Osteoblast (primary cell): ENCODE measurements at regions not wholly inside any gene's neighbourhood (a gene's known extent, or its start where the extent isn't known, plus 50 kb on each side); places are given as distances from the start of the nearest gene placed in this dataset.

Experiments
- DNase-seq: peaks from one replicate; pipeline ENCODE4 v3.0.0; 2011; ENCODE audit warnings: low spot score, mixed read lengths; ENCODE audit not compliant: insufficient read length; ENCODE audit errors: missing footprints
- H2AFZ ChIP-seq: 2 replicates; pipeline ENCODE4 v1.6.0; 2011; ENCODE audit warnings: mild to moderate bottlenecking, low read length
- H3K27ac ChIP-seq: 2 replicates; pipeline ENCODE4 v1.5.1; 2011; ENCODE audit warnings: mild to moderate bottlenecking, low read depth, low read length, moderate library complexity
- H3K27me3 ChIP-seq: 2 replicates; pipeline ENCODE4 v1.6.0; 2012; ENCODE audit warnings: mild to moderate bottlenecking, control low read depth, inconsistent platforms, low read length, moderate library complexity; ENCODE audit not compliant: insufficient read depth
- H3K36me3 ChIP-seq: 2 replicates; pipeline ENCODE4 v1.5.1; 2011; ENCODE audit warnings: mild to moderate bottlenecking, low read length, control low read depth, moderate library complexity; ENCODE audit not compliant: insufficient read depth
- H3K4me1 ChIP-seq: 2 replicates; pipeline ENCODE4 v1.5.1; 2011; ENCODE audit warnings: mild to moderate bottlenecking, low read length, control low read depth, moderate library complexity; ENCODE audit not compliant: insufficient read depth
- H3K4me2 ChIP-seq: 2 replicates; pipeline ENCODE4 v1.6.0; 2011; ENCODE audit warnings: mild to moderate bottlenecking, low read length; ENCODE audit not compliant: insufficient read depth
- H3K4me3 ChIP-seq: fragments of 200-600 bp; sonication (generic); 3 replicates; pipeline ENCODE4 v1.5.1; 2012; ENCODE audit warnings: mild to moderate bottlenecking, low read length, inconsistent platforms; ENCODE audit not compliant: insufficient read depth
- H3K79me2 ChIP-seq: 2 replicates; pipeline ENCODE4 v1.6.0; 2012; ENCODE audit warnings: mild to moderate bottlenecking, low read length, control low read depth, inconsistent platforms; ENCODE audit not compliant: insufficient read depth
- H3K9me3 ChIP-seq: 2 replicates; pipeline ENCODE4 v1.5.1; 2011; ENCODE audit warnings: low read depth, low read length, control low read depth
- H4K20me1 ChIP-seq: 2 replicates; pipeline ENCODE4 v1.6.0; 2012; ENCODE audit warnings: mild to moderate bottlenecking, low read length, control low read depth; ENCODE audit not compliant: insufficient read depth
- CTCF ChIP-seq: IDR thresholded peaks from 2 replicates; pipeline ENCODE4 v1.5.1; 2011; ENCODE audit warnings: mild to moderate bottlenecking, low read depth, low read length, moderate library complexity; ENCODE audit errors: extremely low read depth

DNA sequence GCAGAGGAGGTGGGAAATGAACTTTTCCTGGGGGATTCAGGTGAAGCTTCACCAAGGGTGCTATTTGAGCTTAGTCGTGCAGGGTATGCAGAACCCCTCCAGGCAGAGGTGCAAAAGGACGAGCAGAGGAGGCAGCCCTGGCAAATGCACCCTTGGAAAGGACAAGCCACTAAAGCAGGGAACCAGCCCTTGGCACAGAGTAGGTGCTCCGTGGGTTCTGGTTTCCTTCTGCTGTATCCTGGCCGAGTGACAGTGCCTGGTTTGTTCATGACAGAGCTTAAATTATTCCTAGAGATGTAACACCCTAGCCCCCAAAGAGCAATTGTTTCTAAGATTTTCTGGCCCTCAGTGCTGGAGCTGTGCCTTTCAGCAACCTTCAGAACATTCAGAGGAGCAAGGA is 73.4 kb upstream of the SYT6 start:
- H4K20me1 ChIP-seq, result no peaks in the 10 kb centered on the region
- no peaks in the 10 kb centered on the region for H3K36me3 ChIP-seq
- no peaks in the 10 kb centered on the region for H3K4me1 ChIP-seq

GRCh38 chr1:114224196-114224907 is 70.7 kb upstream of the SYT6 start:
- Histone ChIP-seq H3K36me3 (no peaks in the 10 kb centered on the region), H2AFZ (no peak overlapping the region), H3K9me3 (no peaks in the 10 kb centered on the region), H3K27me3 (peaks cover 10% of the 10 kb centered on the region), H3K79me2 (no peaks in the 10 kb centered on the region), H3K4me1 (no peaks in the 10 kb centered on the region), H3K4me2 (no peak overlapping the region), H3K4me3 (no peak overlapping the region), H3K27ac (no peak overlapping the region), H4K20me1 (no peaks in the 10 kb centered on the region)
- no peak for TF ChIP-seq CTCF
- DNase-seq, result no peak

More for the DNA sequence above, 73.4 kb upstream of the SYT6 start:
- Histone ChIP-seq H2AFZ (no peak overlapping the region), H3K27me3 (peaks cover 14% of the 10 kb centered on the region), H3K4me3 (no peak overlapping the region), H3K27ac (no peak overlapping the region), H3K79me2 (no peaks in the 10 kb centered on the region), H3K4me2 (no peak overlapping the region), H3K9me3 (no peaks in the 10 kb centered on the region)
- DNase-seq, result no peak
- TF ChIP-seq CTCF, result no peak

GRCh38 chr1:114222920-114223319 is 69.3 kb upstream of the SYT6 start:
- no peaks in the 10 kb centered on the region for H3K36me3 ChIP-seq
- no peak for TF ChIP-seq CTCF
- no peak for DNase-seq
- H3K9me3 ChIP-seq, result no peaks in the 10 kb centered on the region
- H3K4me2 ChIP-seq, result no peak overlapping the region
- no peak overlapping the region for H3K4me3 ChIP-seq
- H3K79me2 ChIP-seq, result no peaks in the 10 kb centered on the region
- H4K20me1 ChIP-seq, result no peaks in the 10 kb centered on the region
- no peak overlapping the region for H3K27ac ChIP-seq
- H3K27me3 ChIP-seq, result peaks cover 8% of the 10 kb centered on the region
- no peak overlapping the region for H2AFZ ChIP-seq
- peaks cover 4% of the 10 kb centered on the region for H3K4me1 ChIP-seq

DNA sequence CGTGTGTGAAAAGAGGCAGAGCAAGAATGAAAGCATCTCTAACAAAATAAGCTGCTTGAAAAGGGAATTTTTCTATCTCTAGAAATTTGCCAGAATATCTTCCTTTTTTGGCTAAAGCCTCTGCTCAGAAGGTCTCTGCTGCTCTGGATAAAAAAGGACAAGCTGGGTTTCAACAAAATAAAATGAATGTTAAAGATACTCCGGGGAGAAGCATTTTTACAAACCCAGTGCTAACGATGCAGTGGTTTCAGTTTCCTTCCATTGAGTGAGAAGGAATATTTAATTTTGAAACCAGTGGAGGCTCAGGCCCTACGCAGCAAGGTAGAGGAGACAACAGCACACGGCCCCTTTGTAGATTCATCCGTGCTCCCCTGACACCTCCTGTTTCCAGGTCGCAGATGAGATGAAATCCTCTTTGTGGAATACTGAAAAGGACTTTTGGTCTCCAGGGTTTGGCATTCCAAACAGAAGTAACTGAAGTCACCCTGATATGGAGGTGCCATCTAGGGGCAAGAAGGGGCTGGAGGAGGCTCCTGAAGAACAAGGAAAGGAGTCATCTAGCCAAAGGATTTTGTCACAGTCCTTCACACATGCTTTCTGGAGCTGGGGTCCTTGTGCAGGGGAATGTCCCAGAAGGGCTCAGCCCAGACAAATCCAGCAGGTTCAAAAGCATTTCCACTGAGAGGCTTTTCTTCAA is 65.7 kb upstream of the SYT6 start:
- TF ChIP-seq CTCF, result peak; percentile 32
- H3K4me3 ChIP-seq, result peak overlapping the region; percentile 66
- DNase-seq, result no peak
- no peaks in the 10 kb centered on the region for H4K20me1 ChIP-seq
- H3K4me1 ChIP-seq, result peaks cover 4% of the 10 kb centered on the region
- H3K27ac ChIP-seq, result no peak overlapping the region
- H3K79me2 ChIP-seq, result no peaks in the 10 kb centered on the region
- peak overlapping the region; percentile 83 for H2AFZ ChIP-seq
- no peaks in the 10 kb centered on the region for H3K36me3 ChIP-seq
- H3K9me3 ChIP-seq, result no peaks in the 10 kb centered on the region
- peak overlapping the region; percentile 78 for H3K4me2 ChIP-seq
- H3K27me3 ChIP-seq, result peaks cover 4% of the 10 kb centered on the region
